Trophoblast cell (in vitro differentiated cells and primary cell): ENCODE measurements at regions not wholly inside any gene's neighbourhood (a gene's known extent, or its start where the extent isn't known, plus 50 kb on each side); places are given as distances from the start of the nearest gene placed in this dataset.

ENCODE experiments used
- DNase-seq, 2 donors: peaks; one replicate each; pipeline ENCODE4 v3.0.0-alpha.2; 2016
- H2AFZ ChIP-seq: 2 replicates; pipeline ENCODE4 v1.6.1; 2013; ENCODE audit warnings: low read length, moderate library complexity, mild to moderate bottlenecking; ENCODE audit not compliant: insufficient read depth, poor library complexity
- H2AK5ac ChIP-seq: 2 replicates; pipeline ENCODE4 v1.6.1; 2013; ENCODE audit warnings: mild to moderate bottlenecking, low read length
- H2BK120ac ChIP-seq: 2 replicates; pipeline ENCODE4 v1.6.1; 2013; ENCODE audit warnings: low read length, mild to moderate bottlenecking, moderate library complexity; ENCODE audit not compliant: insufficient read depth, poor library complexity
- H2BK12ac ChIP-seq: 2 replicates; pipeline ENCODE4 v1.6.1; 2013; ENCODE audit warnings: mild to moderate bottlenecking, low read length, moderate library complexity
- H2BK5ac ChIP-seq: 2 replicates; pipeline ENCODE4 v1.6.1; 2013; ENCODE audit warnings: low read length, low read depth, moderate library complexity, mild to moderate bottlenecking; ENCODE audit not compliant: poor library complexity
- H3K14ac ChIP-seq: 2 replicates; pipeline ENCODE4 v1.6.1; 2013; ENCODE audit warnings: mild to moderate bottlenecking, low read length
- H3K18ac ChIP-seq: 2 replicates; pipeline ENCODE4 v1.6.1; 2013; ENCODE audit warnings: mild to moderate bottlenecking, low read length
- H3K23ac ChIP-seq: 2 replicates; pipeline ENCODE4 v1.6.1; 2013; ENCODE audit warnings: low read length
- H3K27ac ChIP-seq: 2 replicates; pipeline ENCODE4 v1.5.1; 2013; ENCODE audit warnings: low read depth, mild to moderate bottlenecking, inconsistent platforms, low read length, moderate library complexity
- H3K27me3 ChIP-seq: 2 replicates; pipeline ENCODE4 v1.6.1; 2013; ENCODE audit warnings: inconsistent platforms, mild to moderate bottlenecking, low read length, moderate library complexity; ENCODE audit not compliant: insufficient read depth
- H3K36me3 ChIP-seq, 2 experiments: 1 replicate in 1 of 2; 2 replicates in 1 of 2; pipeline ENCODE4 v1.6.1; 2013; ENCODE audit warnings: low read length in 2 of 2, mild to moderate bottlenecking in 2 of 2, moderate library complexity in 1 of 2; ENCODE audit not compliant: insufficient read depth in 2 of 2, control insufficient read depth in 1 of 2
- H3K4ac ChIP-seq: 2 replicates; pipeline ENCODE4 v1.6.1; 2013; ENCODE audit warnings: low read depth, mild to moderate bottlenecking, low read length, moderate library complexity
- H3K4me1 ChIP-seq, 2 experiments: 1 replicate in 1 of 2; 2 replicates in 1 of 2; pipeline ENCODE4 v1.6.1; 2013; ENCODE audit warnings: low read length in 2 of 2, mild to moderate bottlenecking in 2 of 2, moderate library complexity in 1 of 2; ENCODE audit not compliant: insufficient read depth in 2 of 2, control insufficient read depth in 1 of 2
- H3K4me2 ChIP-seq: 2 replicates; pipeline ENCODE4 v1.6.1; 2013; ENCODE audit warnings: inconsistent platforms, mild to moderate bottlenecking, low read length, moderate library complexity
- H3K4me3 ChIP-seq: 2 replicates; pipeline ENCODE4 v1.5.1; 2013; ENCODE audit warnings: mild to moderate bottlenecking, low read depth, low read length, inconsistent platforms
- H3K79me1 ChIP-seq: one replicate; pipeline ENCODE4 v1.6.1; 2013; ENCODE audit warnings: low read length
- H3K79me2 ChIP-seq: 2 replicates; pipeline ENCODE4 v1.6.1; 2013; ENCODE audit warnings: low read length, mild to moderate bottlenecking; ENCODE audit not compliant: control insufficient read depth, insufficient read depth, poor library complexity
- H3K9ac ChIP-seq: 2 replicates; pipeline ENCODE4 v1.6.1; 2013; ENCODE audit warnings: mild to moderate bottlenecking, low read length
- H3K9me3 ChIP-seq: 2 replicates; pipeline ENCODE4 v1.6.1; 2013; ENCODE audit warnings: low read depth, mild to moderate bottlenecking, control low read depth, inconsistent platforms, low read length; ENCODE audit not compliant: insufficient read depth
- H4K12ac ChIP-seq: 2 replicates; pipeline ENCODE4 v1.6.1; 2013; ENCODE audit warnings: low read depth, mild to moderate bottlenecking, low read length, moderate library complexity
- H4K8ac ChIP-seq: 2 replicates; pipeline ENCODE4 v1.6.1; 2013; ENCODE audit warnings: low read depth, mild to moderate bottlenecking, low read length, moderate library complexity
- H4K91ac ChIP-seq: one replicate; pipeline ENCODE4 v1.6.1; 2013; ENCODE audit warnings: low read depth, mild to moderate bottlenecking, low read length, moderate library complexity
- WGBS: extraction: QIAGEN DNeasy Blood & Tissue Kit; methylation state at CpG from one replicate; pipeline ENCODE4 v1.1.7; 2013; ENCODE audit warnings: missing lambda C conversion rate; ENCODE audit not compliant: insufficient read length, insufficient coverage; ENCODE audit errors: extremely low coverage; 5-methylcytosine and 5-hydroxymethylcytosine counted together

- Histone ChIP-seq H3K4ac (no peak overlapping the region), H3K14ac (no peak overlapping the region), H3K9ac (no peak overlapping the region), H3K79me2 (no peaks in the 10 kb centered on the region), H3K27ac (no peak overlapping the region), H2AK5ac (no peak overlapping the region), H3K23ac (no peak overlapping the region), H4K12ac (no peak overlapping the region), H3K4me1 (peaks cover 15 to 17% of the 10 kb centered on the region in 2 experiments), H3K18ac (no peak overlapping the region), H2BK12ac (no peak overlapping the region), H3K4me2 (no peak overlapping the region), H2AFZ (no peak overlapping the region), H2BK5ac (peak overlapping the region; percentile 26), H3K79me1 (peaks cover 23% of the 10 kb centered on the region), H2BK120ac (no peak overlapping the region), H3K36me3 (no peaks in the 10 kb centered on the region), H3K4me3 (no peak overlapping the region), H3K9me3 (no peaks in the 10 kb centered on the region), H3K27me3 (no peaks in the 10 kb centered on the region), H4K91ac (no peak overlapping the region), H4K8ac (no peak overlapping the region)
- no peak for DNase-seq
- no CpG with 5 or more reads among the region's 2 CpGs for WGBS
Observed at GRCh38 chr5:74341221-74341620, 299.3 kb downstream of the ENC1 start.

- Histone ChIP-seq H2AFZ (no peak overlapping the region), H3K9ac (no peak overlapping the region), H3K9me3 (no peaks in the 10 kb centered on the region), H2BK5ac (peak overlapping the region; percentile 70), H2BK12ac (peak overlapping the region; percentile 92), H3K27ac (no peak overlapping the region), H3K79me2 (no peaks in the 10 kb centered on the region), H3K14ac (peak overlapping the region; percentile 90), H3K23ac (no peak overlapping the region), H3K79me1 (peaks cover 23% of the 10 kb centered on the region), H3K27me3 (no peaks in the 10 kb centered on the region), H2AK5ac (peak overlapping the region; percentile 87), H3K4me2 (no peak overlapping the region), H3K18ac (peak overlapping the region; percentile 75), H4K91ac (peak overlapping the region; percentile 93), H3K4me3 (no peak overlapping the region), H4K8ac (peak overlapping the region; percentile 72), H3K4ac (peak overlapping the region; percentile 39), H3K4me1 (peaks cover 15 to 17% of the 10 kb centered on the region in 2 experiments), H3K36me3 (no peaks in the 10 kb centered on the region), H2BK120ac (peak overlapping the region; percentile 86), H4K12ac (no peak overlapping the region)
- no peak for DNase-seq
- WGBS, result 100% methylated on average over 1 of the region's 5 CpGs
Observed at GRCh38 chr5:74340476-74340875, 300.1 kb downstream of the ENC1 start.

DNA sequence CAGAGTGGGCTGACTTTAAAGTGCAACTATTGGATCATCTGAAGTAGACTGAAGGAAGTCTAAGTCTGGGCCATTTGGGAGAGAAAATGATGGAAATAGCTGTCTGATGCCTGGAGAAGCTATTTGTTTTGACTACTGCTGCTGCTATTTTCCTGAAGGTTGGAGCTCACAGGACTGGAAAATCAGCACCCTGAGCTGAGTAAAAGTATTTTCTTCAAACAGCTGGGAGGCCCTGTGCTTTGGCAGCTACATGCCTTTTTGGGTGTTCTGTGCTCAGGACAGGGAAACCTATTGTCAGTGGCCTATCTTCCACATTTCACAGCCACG is 302.6 kb downstream of the ENC1 start:
- Histone ChIP-seq H3K9ac (no peak overlapping the region), H3K23ac (no peak overlapping the region), H4K91ac (peak overlapping the region; percentile 81), H2BK5ac (peak overlapping the region; percentile 52), H3K4ac (no peak overlapping the region), H3K4me1 (peaks cover 15 to 17% of the 10 kb centered on the region in 2 experiments), H2BK120ac (peak overlapping the region; percentile 64), H3K14ac (peak overlapping the region; percentile 40), H2AFZ (no peak overlapping the region), H4K8ac (peak overlapping the region; percentile 47), H3K9me3 (no peaks in the 10 kb centered on the region), H3K27me3 (no peaks in the 10 kb centered on the region), H3K4me3 (no peak overlapping the region), H3K79me2 (no peaks in the 10 kb centered on the region), H3K36me3 (no peaks in the 10 kb centered on the region), H2BK12ac (peak overlapping the region; percentile 56), H4K12ac (no peak overlapping the region), H3K79me1 (peaks cover 27% of the 10 kb centered on the region), H3K27ac (peak overlapping the region; percentile 91), H2AK5ac (no peak overlapping the region), H3K4me2 (no peak overlapping the region), H3K18ac (no peak overlapping the region)
- peak in 1 of 2 donors; percentile 38 for DNase-seq
- WGBS, result no CpG with 5 or more reads among the region's 1 CpG

GRCh38 chr5:74337254-74337983 is 303.1 kb downstream of the ENC1 start:
- Histone ChIP-seq H2AK5ac (no peak overlapping the region), H2BK5ac (peak overlapping the region; percentile 52), H2BK120ac (peak overlapping the region; percentile 64), H4K8ac (peak overlapping the region; percentile 13), H3K4me1 (peaks cover 15 to 17% of the 10 kb centered on the region in 2 experiments), H3K9ac (no peak overlapping the region), H3K4me3 (no peak overlapping the region), H3K27ac (peak overlapping the region; percentile 91), H3K36me3 (no peaks in the 10 kb centered on the region), H3K4me2 (no peak overlapping the region), H3K79me2 (no peaks in the 10 kb centered on the region), H4K12ac (no peak overlapping the region), H2BK12ac (peak overlapping the region; percentile 56), H3K14ac (peak overlapping the region; percentile 14), H3K4ac (peak overlapping the region; percentile 14), H3K27me3 (no peaks in the 10 kb centered on the region), H3K79me1 (peaks cover 27% of the 10 kb centered on the region), H2AFZ (no peak overlapping the region), H3K18ac (no peak overlapping the region), H3K9me3 (no peaks in the 10 kb centered on the region), H3K23ac (no peak overlapping the region), H4K91ac (peak overlapping the region; percentile 81)
- DNase-seq, result no peak
- no CpG with 5 or more reads among the region's 9 CpGs for WGBS
